Ovary (tissue), 3 donors: ENCODE measurements at regions not wholly inside any gene's neighbourhood (a gene's known extent, or its start where the extent isn't known, plus 50 kb on each side); places are given as distances from the start of the nearest gene placed in this dataset.

Experiments
- EP300 ChIP-seq: sonication (generic); formaldehyde crosslinking; IDR thresholded peaks from one replicate; pipeline ENCODE4 v1.6.1; 2017; ENCODE audit warnings: antibody characterized with exemption
- POLR2A ChIP-seq: fragments of 450-650 bp; IDR thresholded peaks from one replicate; pipeline ENCODE4 v1.6.1; 2017; ENCODE audit warnings: antibody characterized with exemption, mild to moderate bottlenecking, moderate library complexity
- TF ChIP-seq, protein P1 (sequence below), 3 donors: fragments of 450-650 bp in 2 of 3; fragments of 200-600 bp in 1 of 3; IDR thresholded peaks; one replicate each; pipeline versions ENCODE4 v1.5.1 to v1.8.0; 2016 to 2022; ENCODE audit warnings: antibody characterized with exemption in 3 of 3, mild to moderate bottlenecking in 1 of 3
- donor health status: DM: no; HTN: no; CAD: no.

DNA sequence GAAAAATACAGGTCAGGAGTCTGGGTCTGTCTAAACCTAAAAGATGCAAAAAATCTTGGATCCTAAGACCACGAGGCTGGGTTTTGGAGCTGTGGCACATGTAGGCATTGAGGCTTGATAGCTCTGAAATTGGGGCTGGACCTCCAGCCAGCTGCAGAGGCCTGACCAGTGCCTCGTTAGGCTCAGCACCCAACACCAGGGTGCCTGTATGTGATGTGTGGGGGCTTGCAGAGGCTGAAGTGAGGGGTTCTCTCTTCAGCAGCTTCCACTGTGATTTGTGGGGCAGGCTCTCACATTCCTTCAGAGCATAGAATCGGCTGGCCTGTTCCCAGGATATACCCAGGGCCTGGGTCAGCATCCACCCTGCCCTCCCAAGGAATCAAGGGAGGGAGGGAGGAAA, 247.8 kb downstream of the BUB3 start:
- no peak for TF ChIP-seq POLR2A
- TF ChIP-seq, protein P1, sequence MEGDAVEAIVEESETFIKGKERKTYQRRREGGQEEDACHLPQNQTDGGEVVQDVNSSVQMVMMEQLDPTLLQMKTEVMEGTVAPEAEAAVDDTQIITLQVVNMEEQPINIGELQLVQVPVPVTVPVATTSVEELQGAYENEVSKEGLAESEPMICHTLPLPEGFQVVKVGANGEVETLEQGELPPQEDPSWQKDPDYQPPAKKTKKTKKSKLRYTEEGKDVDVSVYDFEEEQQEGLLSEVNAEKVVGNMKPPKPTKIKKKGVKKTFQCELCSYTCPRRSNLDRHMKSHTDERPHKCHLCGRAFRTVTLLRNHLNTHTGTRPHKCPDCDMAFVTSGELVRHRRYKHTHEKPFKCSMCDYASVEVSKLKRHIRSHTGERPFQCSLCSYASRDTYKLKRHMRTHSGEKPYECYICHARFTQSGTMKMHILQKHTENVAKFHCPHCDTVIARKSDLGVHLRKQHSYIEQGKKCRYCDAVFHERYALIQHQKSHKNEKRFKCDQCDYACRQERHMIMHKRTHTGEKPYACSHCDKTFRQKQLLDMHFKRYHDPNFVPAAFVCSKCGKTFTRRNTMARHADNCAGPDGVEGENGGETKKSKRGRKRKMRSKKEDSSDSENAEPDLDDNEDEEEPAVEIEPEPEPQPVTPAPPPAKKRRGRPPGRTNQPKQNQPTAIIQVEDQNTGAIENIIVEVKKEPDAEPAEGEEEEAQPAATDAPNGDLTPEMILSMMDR (IDR thresholded peaks at IDR 0.05) = no peak
- TF ChIP-seq EP300 = no peak
